NT2/D1 (cell line): ENCODE measurements at regions not wholly inside any gene's neighbourhood (a gene's known extent, or its start where the extent isn't known, plus 50 kb on each side); places are given as distances from the start of the nearest gene placed in this dataset.

Source experiments
- DNase-seq: peaks from one replicate; pipeline ENCODE4 v3.0.0-alpha.2; 2011; ENCODE audit warnings: low read depth, low spot score
- H3K27me3 ChIP-seq: 2 replicates; pipeline ENCODE4 v1.6.0; 2011; ENCODE audit warnings: mild to moderate bottlenecking; ENCODE audit not compliant: insufficient read length, insufficient read depth
- H3K36me3 ChIP-seq: 2 replicates; pipeline ENCODE4 v1.6.1; 2011; ENCODE audit warnings: mild to moderate bottlenecking, low read length, mixed read lengths; ENCODE audit not compliant: insufficient read depth, insufficient read length
- H3K4me1 ChIP-seq: 2 replicates; pipeline ENCODE4 v1.5.1; 2011; ENCODE audit not compliant: insufficient read depth, insufficient read length
- H3K4me3 ChIP-seq: 2 replicates; pipeline ENCODE4 v1.5.1; 2011; ENCODE audit warnings: low read depth; ENCODE audit not compliant: insufficient read length
- H3K9ac ChIP-seq: 2 replicates; pipeline ENCODE4 v1.6.0; 2011; ENCODE audit warnings: low read depth; ENCODE audit not compliant: insufficient read length
- H3K9me3 ChIP-seq: 2 replicates; pipeline ENCODE4 v1.5.1; 2011; ENCODE audit warnings: mild to moderate bottlenecking, low read length; ENCODE audit not compliant: insufficient read depth
- SUZ12 ChIP-seq: IDR thresholded peaks from 2 replicates; pipeline ENCODE4 v1.6.1; 2011; ENCODE audit not compliant: insufficient read length, insufficient read depth; ENCODE audit errors: extremely low read depth
- YY1 ChIP-seq: IDR thresholded peaks from 2 replicates; pipeline ENCODE4 v1.6.1; 2011; ENCODE audit not compliant: insufficient read length, insufficient read depth
- ZNF274 ChIP-seq: IDR thresholded peaks from 2 replicates; pipeline ENCODE4 v1.6.1; 2011; ENCODE audit warnings: mild to moderate bottlenecking, low read depth, low read length

GRCh38 chr4:15182600-15183220 is 180.4 kb downstream of the CPEB2 start:
- no peaks in the 10 kb centered on the region for H3K36me3 ChIP-seq
- TF ChIP-seq YY1, result no peak
- TF ChIP-seq SUZ12, result no peak
- TF ChIP-seq ZNF274, result no peak
- no peaks in the 10 kb centered on the region for H3K4me1 ChIP-seq
- no peaks in the 10 kb centered on the region for H3K27me3 ChIP-seq
- no peak for DNase-seq
- peaks cover 12% of the 10 kb centered on the region for H3K9me3 ChIP-seq
- H3K9ac ChIP-seq, result no peak overlapping the region
- H3K4me3 ChIP-seq, result no peak overlapping the region

GRCh38 chr4:15186149-15186548 is 183.9 kb downstream of the CPEB2 start:
- TF ChIP-seq YY1 (no peak), ZNF274 (no peak), SUZ12 (no peak)
- peaks cover 16% of the 10 kb centered on the region for H3K9me3 ChIP-seq
- H3K9ac ChIP-seq, result no peak overlapping the region
- no peaks in the 10 kb centered on the region for H3K27me3 ChIP-seq
- H3K4me1 ChIP-seq, result no peaks in the 10 kb centered on the region
- H3K4me3 ChIP-seq, result no peak overlapping the region
- no peak for DNase-seq
- no peaks in the 10 kb centered on the region for H3K36me3 ChIP-seq

GRCh38 chr4:15186806-15187205 is 184.5 kb downstream of the CPEB2 start:
- TF ChIP-seq ZNF274 (no peak), YY1 (no peak), SUZ12 (no peak)

GRCh38 chr4:15188605-15189539 is 186.6 kb downstream of the CPEB2 start:
- TF ChIP-seq SUZ12, result no peak
- TF ChIP-seq ZNF274, result no peak
- TF ChIP-seq YY1, result no peak
- DNase-seq, result no peak
- H3K27me3 ChIP-seq, result no peaks in the 10 kb centered on the region

More at GRCh38 chr4:15186806-15187205, 184.5 kb downstream of the CPEB2 start:
- Histone ChIP-seq H3K4me3 (no peak overlapping the region), H3K4me1 (no peaks in the 10 kb centered on the region), H3K9ac (no peak overlapping the region), H3K9me3 (peaks cover 16% of the 10 kb centered on the region), H3K36me3 (no peaks in the 10 kb centered on the region), H3K27me3 (no peaks in the 10 kb centered on the region)
- DNase-seq, result no peak

GRCh38 chr4:15194520-15194919 is 192.2 kb downstream of the CPEB2 start:
- H3K9me3 ChIP-seq, result no peaks in the 10 kb centered on the region
- TF ChIP-seq ZNF274 (no peak), SUZ12 (no peak), YY1 (no peak)
- H3K4me1 ChIP-seq, result peaks cover 3% of the 10 kb centered on the region

More at GRCh38 chr4:15188605-15189539, 186.6 kb downstream of the CPEB2 start:
- no peak overlapping the region for H3K4me3 ChIP-seq
- no peak overlapping the region for H3K9ac ChIP-seq
- H3K9me3 ChIP-seq, result peaks cover 16% of the 10 kb centered on the region
- no peaks in the 10 kb centered on the region for H3K4me1 ChIP-seq
- no peaks in the 10 kb centered on the region for H3K36me3 ChIP-seq

GRCh38 chr4:15197005-15197404 is 194.7 kb downstream of the CPEB2 start:
- no peak overlapping the region for H3K4me3 ChIP-seq
- H3K27me3 ChIP-seq, result no peaks in the 10 kb centered on the region
- peaks cover 3% of the 10 kb centered on the region for H3K4me1 ChIP-seq
- TF ChIP-seq SUZ12 (no peak), YY1 (no peak), ZNF274 (no peak)
- no peak overlapping the region for H3K9ac ChIP-seq
- no peaks in the 10 kb centered on the region for H3K9me3 ChIP-seq
- no peaks in the 10 kb centered on the region for H3K36me3 ChIP-seq
- peak; percentile 40 for DNase-seq

More at GRCh38 chr4:15194520-15194919, 192.2 kb downstream of the CPEB2 start:
- no peak for DNase-seq
- no peak overlapping the region for H3K9ac ChIP-seq
- no peak overlapping the region for H3K4me3 ChIP-seq
- no peaks in the 10 kb centered on the region for H3K36me3 ChIP-seq
- H3K27me3 ChIP-seq, result no peaks in the 10 kb centered on the region

- DNase-seq, result peak; percentile 59
- no peak overlapping the region for H3K9ac ChIP-seq
- H3K27me3 ChIP-seq, result no peaks in the 10 kb centered on the region
- no peaks in the 10 kb centered on the region for H3K9me3 ChIP-seq
- no peak overlapping the region for H3K4me3 ChIP-seq
- H3K4me1 ChIP-seq, result peaks cover 3% of the 10 kb centered on the region
- TF ChIP-seq YY1 (no peak), SUZ12 (no peak), ZNF274 (no peak)
- no peaks in the 10 kb centered on the region for H3K36me3 ChIP-seq
These were observed 195.9 kb downstream of the CPEB2 start for GRCh38 chr4:15198070-15198727.
